GM23338 (cell line): ENCODE measurements at regions not wholly inside any gene's neighbourhood (a gene's known extent, or its start where the extent isn't known, plus 50 kb on each side); places are given as distances from the start of the nearest gene placed in this dataset.

Experiments used
- CTCF ChIP-seq, 2 experiments: fragments of 200-600 bp in 1 of 2; sonication (generic) in 1 of 2; conservative IDR thresholded peaks; 2 replicates each; pipeline versions ENCODE4 v1.5.1 to v1.6.1; 2016 to 2017; ENCODE audit warnings: antibody characterized with exemption in 2 of 2, low read depth in 2 of 2, mild to moderate bottlenecking in 2 of 2, moderate library complexity in 1 of 2
- EZH2 ChIP-seq: fragments of 200-600 bp; sonication (generic); IDR thresholded peaks from one replicate; pipeline ENCODE4 v1.8.0; 2017; ENCODE audit warnings: antibody characterized with exemption, mild to moderate bottlenecking, low read depth; ENCODE audit not compliant: unreplicated experiment
- EZH2phosphoT487 ChIP-seq: fragments of 200-600 bp; sonication (generic); IDR thresholded peaks from one replicate; pipeline ENCODE4 v1.8.1; 2018; ENCODE audit warnings: antibody characterized with exemption; ENCODE audit not compliant: unreplicated experiment
- JUNB ChIP-seq: IDR thresholded peaks from one replicate; pipeline ENCODE4 v1.6.1; 2016; ENCODE audit warnings: antibody characterized with exemption; ENCODE audit not compliant: unreplicated experiment
- POLR2AphosphoS5 ChIP-seq: IDR thresholded peaks from 2 replicates; pipeline ENCODE4 v1.6.1; 2016; ENCODE audit warnings: antibody characterized with exemption, low read depth
- ZNF331 ChIP-seq: fragments of 250-450 bp; sonication (Bioruptor Pico); IDR thresholded peaks from 2 replicates; pipeline ENCODE4 v1.5.0; 2020; ENCODE audit warnings: low read depth, mild to moderate bottlenecking, moderate library complexity
- TF ChIP-seq, protein P1 (sequence below): IDR thresholded peaks from 2 replicates; pipeline ENCODE4 v1.6.1; 2016; ENCODE audit warnings: antibody characterized with exemption
- TF ChIP-seq, protein P2 (sequence below): IDR thresholded peaks from one replicate; pipeline ENCODE4 v1.6.1; 2018; ENCODE audit warnings: antibody characterized with exemption; ENCODE audit not compliant: unreplicated experiment

GRCh38 chr16:26348095-26348494 is 656.3 kb downstream of the HS3ST4 start:
- TF ChIP-seq CTCF (conservative IDR thresholded peaks at IDR 0.05; ENCODE audit: low read depth in 2 of 2) (no peak), POLR2AphosphoS5 (no peak), EZH2 (no peak), EZH2phosphoT487 (no peak), ZNF331 (no peak), JUNB (no peak)
- TF ChIP-seq, protein P1, sequence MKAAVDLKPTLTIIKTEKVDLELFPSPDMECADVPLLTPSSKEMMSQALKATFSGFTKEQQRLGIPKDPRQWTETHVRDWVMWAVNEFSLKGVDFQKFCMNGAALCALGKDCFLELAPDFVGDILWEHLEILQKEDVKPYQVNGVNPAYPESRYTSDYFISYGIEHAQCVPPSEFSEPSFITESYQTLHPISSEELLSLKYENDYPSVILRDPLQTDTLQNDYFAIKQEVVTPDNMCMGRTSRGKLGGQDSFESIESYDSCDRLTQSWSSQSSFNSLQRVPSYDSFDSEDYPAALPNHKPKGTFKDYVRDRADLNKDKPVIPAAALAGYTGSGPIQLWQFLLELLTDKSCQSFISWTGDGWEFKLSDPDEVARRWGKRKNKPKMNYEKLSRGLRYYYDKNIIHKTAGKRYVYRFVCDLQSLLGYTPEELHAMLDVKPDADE: no peak
- TF ChIP-seq, protein P2, sequence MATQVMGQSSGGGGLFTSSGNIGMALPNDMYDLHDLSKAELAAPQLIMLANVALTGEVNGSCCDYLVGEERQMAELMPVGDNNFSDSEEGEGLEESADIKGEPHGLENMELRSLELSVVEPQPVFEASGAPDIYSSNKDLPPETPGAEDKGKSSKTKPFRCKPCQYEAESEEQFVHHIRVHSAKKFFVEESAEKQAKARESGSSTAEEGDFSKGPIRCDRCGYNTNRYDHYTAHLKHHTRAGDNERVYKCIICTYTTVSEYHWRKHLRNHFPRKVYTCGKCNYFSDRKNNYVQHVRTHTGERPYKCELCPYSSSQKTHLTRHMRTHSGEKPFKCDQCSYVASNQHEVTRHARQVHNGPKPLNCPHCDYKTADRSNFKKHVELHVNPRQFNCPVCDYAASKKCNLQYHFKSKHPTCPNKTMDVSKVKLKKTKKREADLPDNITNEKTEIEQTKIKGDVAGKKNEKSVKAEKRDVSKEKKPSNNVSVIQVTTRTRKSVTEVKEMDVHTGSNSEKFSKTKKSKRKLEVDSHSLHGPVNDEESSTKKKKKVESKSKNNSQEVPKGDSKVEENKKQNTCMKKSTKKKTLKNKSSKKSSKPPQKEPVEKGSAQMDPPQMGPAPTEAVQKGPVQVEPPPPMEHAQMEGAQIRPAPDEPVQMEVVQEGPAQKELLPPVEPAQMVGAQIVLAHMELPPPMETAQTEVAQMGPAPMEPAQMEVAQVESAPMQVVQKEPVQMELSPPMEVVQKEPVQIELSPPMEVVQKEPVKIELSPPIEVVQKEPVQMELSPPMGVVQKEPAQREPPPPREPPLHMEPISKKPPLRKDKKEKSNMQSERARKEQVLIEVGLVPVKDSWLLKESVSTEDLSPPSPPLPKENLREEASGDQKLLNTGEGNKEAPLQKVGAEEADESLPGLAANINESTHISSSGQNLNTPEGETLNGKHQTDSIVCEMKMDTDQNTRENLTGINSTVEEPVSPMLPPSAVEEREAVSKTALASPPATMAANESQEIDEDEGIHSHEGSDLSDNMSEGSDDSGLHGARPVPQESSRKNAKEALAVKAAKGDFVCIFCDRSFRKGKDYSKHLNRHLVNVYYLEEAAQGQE: no peak
